K562 (cell line): ENCODE measurements at regions not wholly inside any gene's neighbourhood (a gene's known extent, or its start where the extent isn't known, plus 50 kb on each side); places are given as distances from the start of the nearest gene placed in this dataset.

Experiments used
- JUND ChIP-seq, 2 experiments: IDR thresholded peaks; 2 replicates in 1 of 2; 3 replicates in 1 of 2; pipeline ENCODE4 v1.6.1; 2011; ENCODE audit warnings: borderline replicate concordance in 2 of 2, low read depth in 2 of 2, low read length in 2 of 2, improper control_type of control experiment in 1 of 2, missing biosample characterization in 1 of 2, missing genetic modification characterization in 1 of 2, missing genetic modification reagents in 1 of 2
- POLR2A ChIP-seq: fragments of 450-650 bp; conservative IDR thresholded peaks from 2 replicates; pipeline ENCODE4 v1.6.1; 2016

DNA sequence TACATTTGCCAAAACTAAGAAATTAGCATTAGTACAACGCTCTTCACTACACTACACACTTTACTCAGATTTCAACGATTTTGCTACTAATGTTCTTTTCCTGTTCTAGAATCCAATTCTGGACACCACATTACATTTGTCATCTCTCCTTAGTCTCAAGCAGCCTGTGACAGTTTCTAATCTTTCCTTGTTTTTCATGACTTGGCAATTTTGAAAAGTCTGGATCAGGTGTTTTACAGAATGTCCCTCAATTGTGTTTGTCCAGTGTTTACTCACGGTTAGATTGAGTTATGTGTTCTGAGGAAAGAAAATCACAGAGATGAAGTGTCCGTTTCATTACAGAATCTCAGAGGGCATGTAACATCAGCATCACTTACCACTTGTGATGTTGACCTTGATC, 372.6 kb downstream of the TFAP2A start:
- TF ChIP-seq JUND (IDR thresholded peaks at IDR 0.05; ENCODE audit: borderline replicate concordance, low read depth, low read length) (no peak), JUND (tag; IDR thresholded peaks at IDR 0.05; ENCODE audit: borderline replicate concordance, low read depth, low read length) (no peak), POLR2A (no peak)
